SKM-1 (cell line): ENCODE measurements at regions not wholly inside any gene's neighbourhood (a gene's known extent, or its start where the extent isn't known, plus 50 kb on each side); places are given as distances from the start of the nearest gene placed in this dataset.

Source experiments
- DNase-seq: peaks from one replicate; lab custom pipeline; 2025; ENCODE audit not compliant: unreplicated experiment; lab: John Stamatoyannopoulos, UW

GRCh38 chr11:15865212-15865987 is 490.9 kb downstream of the SOX6 start:
- no peak for DNase-seq

DNA sequence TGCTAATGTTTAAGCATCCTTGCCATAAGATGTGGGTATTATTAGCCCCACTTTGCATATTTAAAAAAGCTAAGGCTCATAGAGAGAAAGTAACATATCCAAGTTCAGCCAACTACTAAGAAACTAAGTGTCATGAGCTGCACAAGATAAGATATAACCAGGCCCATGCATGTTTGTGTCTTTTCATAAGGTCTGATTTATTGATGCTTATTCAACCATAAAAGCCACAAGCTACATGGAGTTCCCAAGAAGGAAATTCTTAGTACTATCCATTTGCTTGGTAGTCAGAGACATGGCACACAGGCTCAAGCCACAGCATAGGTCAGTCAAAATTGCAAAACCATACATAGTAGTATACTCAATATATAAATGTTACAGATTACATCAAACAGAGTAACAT is 488.5 kb downstream of the SOX6 start:
- DNase-seq, result no peak

GRCh38 chr11:15870911-15871310 is 485.4 kb downstream of the SOX6 start:
- DNase-seq, result no peak

DNA sequence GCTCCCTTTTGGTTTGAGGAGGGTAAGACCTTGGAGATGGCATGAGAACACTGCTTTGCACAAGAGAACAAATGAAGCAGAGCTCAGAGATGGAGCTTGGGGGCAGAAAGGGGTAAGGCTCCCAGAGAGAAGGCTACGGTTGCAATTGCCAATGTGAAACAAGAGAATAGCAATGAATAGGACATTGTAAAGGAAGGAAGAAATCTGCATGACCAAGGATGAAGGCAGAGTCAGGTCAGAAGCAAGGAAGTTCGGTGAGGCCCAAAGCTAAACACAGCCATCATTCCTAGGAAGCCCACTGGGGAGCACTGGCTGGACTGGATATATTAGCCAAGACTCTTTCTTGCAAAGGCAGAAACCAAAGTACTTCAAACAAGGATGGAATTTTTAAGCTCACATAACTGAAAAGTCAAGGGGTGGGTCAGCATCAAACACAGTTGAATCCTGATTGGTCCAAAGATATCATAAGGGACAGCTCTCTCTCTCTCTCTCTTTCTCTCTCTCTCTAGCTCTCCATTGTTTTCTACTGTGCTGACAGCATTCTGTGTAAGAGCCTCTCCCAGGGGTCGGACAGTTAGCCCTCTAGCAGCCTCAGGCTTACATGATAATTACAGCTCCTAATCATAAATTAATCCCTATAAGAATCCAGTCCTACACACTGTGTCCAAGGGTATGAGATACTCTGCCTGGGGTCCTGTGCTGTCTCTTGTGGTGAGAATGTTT is 484.3 kb downstream of the SOX6 start:
- no peak for DNase-seq

GRCh38 chr11:15873501-15873900 is 482.8 kb downstream of the SOX6 start:
- DNase-seq, result no peak

DNA sequence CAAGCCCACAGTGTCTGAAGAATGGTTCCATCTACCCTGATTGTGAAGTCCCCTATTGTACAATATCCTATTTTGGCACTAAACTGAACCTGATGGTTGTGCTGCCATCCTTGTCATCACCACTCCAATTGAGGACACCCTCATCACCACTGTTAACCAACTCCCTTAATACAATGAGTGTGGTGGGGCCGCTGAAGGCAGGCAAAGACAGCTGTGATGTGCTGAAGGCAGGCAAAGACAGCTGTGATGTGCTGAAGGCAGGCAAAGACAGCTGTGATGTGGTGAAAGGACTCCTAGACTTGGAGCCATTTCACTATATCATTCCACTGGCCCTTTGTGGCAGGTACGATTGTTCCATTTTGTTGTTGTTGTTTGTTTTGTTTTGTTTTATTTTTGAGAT is 481.6 kb downstream of the SOX6 start:
- no peak for DNase-seq

DNA sequence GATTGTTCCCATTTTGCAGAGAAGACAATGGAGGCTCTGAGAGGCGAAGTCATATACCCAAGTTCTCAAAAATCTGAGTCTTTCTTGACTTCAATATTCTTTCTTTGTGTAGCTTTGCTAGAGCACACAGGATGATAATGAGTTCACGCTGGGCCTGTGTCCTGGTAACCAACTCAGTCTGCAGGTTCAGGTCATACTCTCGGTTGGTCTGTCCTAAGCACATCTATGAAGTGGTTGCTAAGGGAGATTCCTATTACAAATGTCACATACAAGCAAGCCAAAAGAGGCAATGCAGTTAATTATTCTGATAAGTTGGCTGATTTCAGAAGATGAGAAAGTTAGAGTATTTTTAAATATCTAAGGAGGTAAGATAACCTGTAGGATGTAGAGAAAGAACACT is 481.0 kb downstream of the SOX6 start:
- DNase-seq, result no peak

DNA sequence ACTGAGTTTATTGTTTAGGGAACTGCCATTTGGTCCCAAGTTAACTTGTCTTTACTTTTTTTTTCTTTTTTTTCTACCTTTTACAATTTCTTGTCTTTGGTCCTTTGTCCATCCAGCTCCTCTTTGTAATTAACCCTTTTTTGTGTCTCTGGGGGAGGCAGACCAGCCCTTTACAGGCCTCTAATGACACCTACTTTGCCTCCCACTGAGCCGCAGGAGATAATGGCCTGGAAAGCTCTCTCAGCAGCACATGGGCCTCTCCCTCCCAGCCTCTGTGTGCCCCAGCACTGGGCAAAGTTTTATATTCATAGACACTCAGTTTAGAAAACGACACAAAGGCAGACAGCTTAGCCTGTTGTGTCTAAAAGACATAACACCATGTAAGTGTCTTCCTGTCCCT is 480.4 kb downstream of the SOX6 start:
- DNase-seq, result no peak

GRCh38 chr11:15878756-15879155 is 477.6 kb downstream of the SOX6 start:
- DNase-seq, result no peak

DNA sequence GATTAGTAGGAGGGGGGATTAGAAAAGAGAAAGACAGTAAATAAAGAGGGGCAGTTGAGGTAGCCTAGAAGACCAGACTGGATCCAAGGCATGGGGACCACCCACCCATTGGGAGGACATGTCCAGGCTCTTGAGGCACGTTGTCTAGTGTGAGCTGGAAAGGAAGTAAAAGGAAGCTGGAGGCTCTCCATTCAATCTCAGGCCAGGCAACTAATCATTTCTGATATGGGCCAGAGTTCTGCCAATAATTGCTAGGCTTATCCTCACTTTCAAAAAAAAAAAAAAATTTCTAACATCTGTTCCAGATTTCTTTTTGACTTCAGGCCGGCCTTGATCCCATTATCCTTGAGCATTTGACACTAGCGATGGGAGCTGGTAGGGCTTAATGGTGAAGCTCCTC is 476.1 kb downstream of the SOX6 start:
- DNase-seq, result no peak

DNA sequence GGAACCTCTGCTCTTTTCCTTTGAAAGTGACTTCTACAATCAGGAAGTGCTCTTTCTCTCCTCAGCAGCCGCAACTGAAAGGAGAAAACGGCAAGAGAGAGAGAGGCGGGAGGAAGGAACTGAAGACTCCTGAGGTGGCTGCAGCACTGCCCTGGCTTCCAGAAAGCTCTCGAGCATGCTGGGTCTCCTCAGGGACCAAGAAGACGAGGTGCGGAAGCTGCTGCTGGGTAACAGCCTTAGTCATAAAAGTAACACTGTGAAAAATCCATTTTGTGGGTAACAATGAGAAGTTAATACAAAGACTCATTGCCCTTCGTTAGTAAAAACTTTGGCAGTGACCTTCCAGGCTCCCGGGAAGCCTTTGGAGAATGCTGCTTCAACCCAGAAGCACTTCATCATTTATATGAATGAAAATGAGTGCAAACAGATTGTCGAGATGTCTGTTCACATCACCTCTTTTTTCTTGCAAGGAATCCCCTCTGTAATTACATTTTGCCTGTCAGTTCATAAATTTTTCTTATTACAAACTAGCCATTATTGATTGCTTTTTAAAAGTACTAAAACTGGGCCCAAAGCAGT is 473.4 kb downstream of the SOX6 start:
- no peak for DNase-seq

- no peak for DNase-seq
Observed at GRCh38 chr11:15883455-15883920, 472.9 kb downstream of the SOX6 start.

GRCh38 chr11:15884141-15884540 is 472.2 kb downstream of the SOX6 start:
- DNase-seq, result no peak

DNA sequence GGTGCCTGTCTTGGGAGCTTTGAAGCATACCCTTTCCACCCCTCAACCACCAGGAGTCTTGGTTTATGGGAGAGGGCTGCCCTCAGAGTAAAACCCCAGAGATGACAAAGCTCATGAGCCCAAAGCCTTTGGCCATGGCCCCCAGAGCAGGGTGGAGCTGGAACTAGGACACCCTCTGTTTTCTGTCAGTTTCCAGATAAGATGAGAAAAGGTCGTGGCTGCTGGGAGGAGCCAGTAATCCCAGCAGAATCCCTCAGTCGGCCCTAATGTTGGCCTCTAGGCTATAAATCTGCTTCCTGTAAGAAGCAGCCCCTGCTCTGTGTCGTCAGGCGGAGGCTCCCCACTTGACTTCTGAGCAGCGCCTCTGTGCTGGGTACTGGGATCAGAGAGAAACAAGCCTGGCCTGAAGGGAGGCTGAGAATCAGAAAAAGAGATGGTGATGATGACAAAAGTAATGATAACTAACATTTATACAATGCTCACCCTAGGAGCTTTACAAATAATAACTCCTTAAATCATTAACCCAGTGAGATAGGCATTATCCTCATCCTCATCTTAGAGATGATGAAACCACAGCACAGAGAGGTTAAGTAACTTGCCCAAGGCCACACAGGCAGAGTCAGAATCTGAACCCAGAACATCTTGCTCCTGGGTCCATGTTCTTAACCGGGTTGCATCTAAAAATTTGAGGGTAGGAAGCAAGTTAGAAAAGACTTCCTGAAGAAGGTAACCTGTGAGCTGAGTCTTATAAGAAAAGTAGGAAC is 471.4 kb downstream of the SOX6 start:
- no peak for DNase-seq

GRCh38 chr11:15885854-15886253 is 470.5 kb downstream of the SOX6 start:
- no peak for DNase-seq

DNA sequence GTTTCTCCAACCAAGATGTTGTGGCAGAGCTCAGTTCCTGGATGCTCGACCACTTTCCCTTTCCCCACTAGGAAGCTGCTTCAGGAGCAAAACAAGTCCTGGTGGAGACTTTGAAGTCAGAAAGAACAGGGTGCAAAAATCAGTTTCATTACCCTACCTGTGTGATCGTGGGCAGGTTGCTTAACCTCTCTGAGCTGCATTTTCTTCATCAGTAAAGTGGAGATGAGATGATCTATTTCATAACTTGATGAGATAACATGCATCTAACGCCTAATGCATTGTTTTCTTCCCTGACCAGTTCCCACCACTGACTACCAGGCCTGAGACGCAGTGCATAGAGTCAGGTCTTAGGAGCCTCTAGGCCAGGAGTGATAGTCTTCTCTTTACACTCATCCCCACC is 470.0 kb downstream of the SOX6 start:
- no peak for DNase-seq

- DNase-seq, result no peak
Observed at GRCh38 chr11:15886866-15887265, 469.5 kb downstream of the SOX6 start.

DNA sequence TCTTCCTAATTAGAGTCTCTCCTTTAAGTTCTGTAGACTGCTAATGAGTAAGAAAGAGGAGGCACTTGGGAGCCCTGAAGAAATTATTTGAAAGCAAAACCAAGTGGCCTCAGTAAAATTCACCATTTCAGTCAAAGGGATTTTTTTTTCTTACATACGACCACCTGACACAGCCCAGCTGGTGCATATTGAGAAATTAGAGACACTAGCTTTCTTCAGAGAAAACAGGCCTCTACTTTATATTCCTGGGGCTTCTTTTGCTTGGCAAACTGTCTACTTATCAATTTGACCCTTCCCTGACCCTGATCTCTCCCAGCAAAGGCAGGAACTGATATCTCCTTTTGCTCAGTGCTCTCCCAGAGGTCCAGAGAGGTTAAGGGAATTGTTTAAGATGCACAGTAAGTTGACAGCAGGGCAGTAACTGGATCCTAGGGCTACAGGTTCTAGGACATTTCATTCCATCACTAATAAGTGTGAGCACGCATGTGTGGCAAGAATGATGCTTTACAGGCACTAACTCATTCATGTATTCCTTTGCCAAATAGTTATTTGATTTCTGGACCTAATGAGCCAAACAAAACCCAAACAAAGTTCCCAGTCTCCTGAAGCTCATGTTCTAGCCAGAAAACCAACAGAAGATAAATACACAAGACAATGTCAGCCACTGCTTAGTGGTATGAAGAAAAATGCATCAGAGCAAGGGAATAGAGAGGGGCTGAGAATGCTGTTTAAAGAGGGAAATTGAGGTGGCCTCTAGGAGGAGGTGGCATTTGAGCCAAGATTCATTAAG is 467.6 kb downstream of the SOX6 start:
- DNase-seq, result no peak

GRCh38 chr11:15889363-15890030 is 466.8 kb downstream of the SOX6 start:
- DNase-seq, result no peak
